ENCODE measurements at regions not wholly inside any gene's neighbourhood (a gene's known extent, or its start where the extent isn't known, plus 50 kb on each side); places are given as distances from the start of the nearest gene placed in this dataset.

GRCh38 chrX:117215683-117216082, 752.9 kb upstream of the CT83 start:
- H3K9me3 Mint-ChIP-seq = no peaks in the 10 kb centered on the region
- Histone ChIP-seq H3K4me2 (ENCODE audit: insufficient read depth, insufficient read length, low read length) (no peak overlapping the region), H3K79me1 (ENCODE audit: insufficient read depth, low read depth, low read length, poor library complexity, severe bottlenecking) (no peaks in the 10 kb centered on the region), H3K79me2 (ENCODE audit: insufficient read depth, low read length) (no peaks in the 10 kb centered on the region), H2AK5ac (ENCODE audit: insufficient read length, low read length) (no peak overlapping the region), H2BK5ac (ENCODE audit: insufficient read length, low read length) (no peak overlapping the region), H3K27me3 (ENCODE audit: insufficient read depth, low read length) (no peaks in the 10 kb centered on the region), H3K9me3 (ENCODE audit: control insufficient read depth, low read depth, low read length) (no peaks in the 10 kb centered on the region), H2BK15ac (ENCODE audit: low read depth, low read length) (no peak overlapping the region), H4K5ac (ENCODE audit: insufficient read length, low read depth, low read length) (no peak overlapping the region), H3K27ac (ENCODE audit: insufficient read length, low read depth, low read length) (no peak overlapping the region), H3K23me2 (ENCODE audit: insufficient read length, low read depth, low read length, poor library complexity, severe bottlenecking) (no peaks in the 10 kb centered on the region), H2BK12ac (ENCODE audit: insufficient read length, low read depth, low read length) (no peak overlapping the region), H3T11ph (ENCODE audit: low read length) (no peak overlapping the region), H3K18ac (ENCODE audit: insufficient read length, low read depth, low read length) (no peak overlapping the region), H2BK20ac (ENCODE audit: low read depth, low read length, poor library complexity, severe bottlenecking) (no peak overlapping the region), H2BK120ac (ENCODE audit: low read depth, low read length, poor library complexity, severe bottlenecking) (no peak overlapping the region), H3K9ac (ENCODE audit: extremely low read depth, insufficient read length, low read length) (no peak overlapping the region), H3K4ac (ENCODE audit: low read depth, low read length) (no peak overlapping the region), H3K56ac (ENCODE audit: insufficient read length, low read depth, low read length) (no peak overlapping the region), H3K4me1 (ENCODE audit: insufficient read depth, low read length) (no peaks in the 10 kb centered on the region), H3K14ac (ENCODE audit: insufficient read depth, low read length) (no peak overlapping the region), H4K91ac (ENCODE audit: insufficient read length, low read depth, low read length) (no peak overlapping the region), H4K20me1 (ENCODE audit: control insufficient read depth, insufficient read depth, insufficient read length) (no peaks in the 10 kb centered on the region), H3K23ac (ENCODE audit: insufficient read length, low read depth, low read length) (no peak overlapping the region), H2AFZ (ENCODE audit: low read length) (no peak overlapping the region), H4K8ac (replicated peaks; ENCODE audit: insufficient read length, low read depth, low read length) (no peak overlapping the region)
- no peaks in the 10 kb centered on the region for H3K27me3 Mint-ChIP-seq (ENCODE audit: low read depth)
- WGBS (ENCODE audit: extremely low coverage, insufficient read length, low lambda C conversion rate) = no CpG with 5 or more reads among the region's 1 CpG
- H3K36me3 Mint-ChIP-seq (ENCODE audit: insufficient read depth in 1 of 3, low read depth in 3 of 3) = peaks cover 0 to 2% (median 0%) of the 10 kb centered on the region in 3 experiments; a peak in 2 of 7 replicates
- no peak overlapping the region for H3K4me3 Mint-ChIP-seq
- H3K27ac Mint-ChIP-seq = no peak overlapping the region
- H3K4me1 Mint-ChIP-seq = peaks cover 5 to 8% of the 10 kb centered on the region in 2 experiments
- TF ChIP-seq CTCF (conservative IDR thresholded peaks at IDR 0.05) = no peak
- DNase-seq = no peak
